ENCODE measurements at regions not wholly inside any gene's neighbourhood (a gene's known extent, or its start where the extent isn't known, plus 50 kb on each side); places are given as distances from the start of the nearest gene placed in this dataset.

GRCh38 chr6:4380881-4381281 is 245.5 kb upstream of the ECI2 start:
- no peak for TF ChIP-seq CTCF (IDR thresholded peaks at IDR 0.05)
- TF ChIP-seq POLR2A (IDR thresholded peaks at IDR 0.05), result no peak
- no peak for TF ChIP-seq EP300 (IDR thresholded peaks at IDR 0.05)
- no peak for TF ChIP-seq POLR2AphosphoS5 (IDR thresholded peaks at IDR 0.05)
